ENCODE measurements at regions not wholly inside any gene's neighbourhood (a gene's known extent, or its start where the extent isn't known, plus 50 kb on each side); places are given as distances from the start of the nearest gene placed in this dataset.

- H3K4me3 ChIP-seq (ENCODE audit: low read depth, low read length): no peak overlapping the region
- no peaks in the 10 kb centered on the region for H3K27me3 ChIP-seq (ENCODE audit: control insufficient read depth, insufficient read depth, low read length)
- no peak for DNase-seq (ENCODE audit: low read depth)
- TF ChIP-seq CTCF (IDR thresholded peaks at IDR 0.05; ENCODE audit: insufficient read depth, low read length, poor library complexity, severe bottlenecking): no peak
- H3K36me3 ChIP-seq (ENCODE audit: control insufficient read depth, insufficient read depth, low read length): no peaks in the 10 kb centered on the region
Measured at GRCh38 chr7:118606602-118607001, 382.1 kb downstream of the ANKRD7 start.

- no peaks in the 10 kb centered on the region for H3K36me3 ChIP-seq (ENCODE audit: control insufficient read depth, insufficient read depth, low read length)
- no peak for DNase-seq (ENCODE audit: low read depth)
- no peaks in the 10 kb centered on the region for H3K27me3 ChIP-seq (ENCODE audit: control insufficient read depth, insufficient read depth, low read length)
- H3K4me3 ChIP-seq (ENCODE audit: low read depth, low read length): no peak overlapping the region
- TF ChIP-seq CTCF (IDR thresholded peaks at IDR 0.05; ENCODE audit: insufficient read depth, low read length, poor library complexity, severe bottlenecking): no peak
Measured at GRCh38 chr7:118609207-118609606, 384.7 kb downstream of the ANKRD7 start.

GRCh38 chr7:118615681-118616080 is 391.2 kb downstream of the ANKRD7 start:
- no peak for DNase-seq (ENCODE audit: low read depth)
- Histone ChIP-seq H3K4me3 (ENCODE audit: low read depth, low read length) (no peak overlapping the region), H3K27me3 (ENCODE audit: control insufficient read depth, insufficient read depth, low read length) (no peaks in the 10 kb centered on the region), H3K36me3 (ENCODE audit: control insufficient read depth, insufficient read depth, low read length) (no peaks in the 10 kb centered on the region)
- TF ChIP-seq CTCF (IDR thresholded peaks at IDR 0.05; ENCODE audit: insufficient read depth, low read length, poor library complexity, severe bottlenecking): no peak

- H3K36me3 ChIP-seq (ENCODE audit: control insufficient read depth, insufficient read depth, low read length): no peaks in the 10 kb centered on the region
- H3K27me3 ChIP-seq (ENCODE audit: control insufficient read depth, insufficient read depth, low read length): no peaks in the 10 kb centered on the region
- TF ChIP-seq CTCF (IDR thresholded peaks at IDR 0.05; ENCODE audit: insufficient read depth, low read length, poor library complexity, severe bottlenecking): no peak
- no peak for DNase-seq (ENCODE audit: low read depth)
- no peak overlapping the region for H3K4me3 ChIP-seq (ENCODE audit: low read depth, low read length)
Measured at GRCh38 chr7:118621810-118622360, 397.4 kb downstream of the ANKRD7 start.

GRCh38 chr7:118626739-118627138 is 402.2 kb downstream of the ANKRD7 start:
- Histone ChIP-seq H3K36me3 (ENCODE audit: control insufficient read depth, insufficient read depth, low read length) (no peaks in the 10 kb centered on the region), H3K4me3 (ENCODE audit: low read depth, low read length) (no peak overlapping the region), H3K27me3 (ENCODE audit: control insufficient read depth, insufficient read depth, low read length) (no peaks in the 10 kb centered on the region)
- no peak for DNase-seq (ENCODE audit: low read depth)
- TF ChIP-seq CTCF (IDR thresholded peaks at IDR 0.05; ENCODE audit: insufficient read depth, low read length, poor library complexity, severe bottlenecking): no peak

GRCh38 chr7:118627467-118627866 is 403.0 kb downstream of the ANKRD7 start:
- DNase-seq (ENCODE audit: low read depth): no peak
- TF ChIP-seq CTCF (IDR thresholded peaks at IDR 0.05; ENCODE audit: insufficient read depth, low read length, poor library complexity, severe bottlenecking): no peak
- no peaks in the 10 kb centered on the region for H3K36me3 ChIP-seq (ENCODE audit: control insufficient read depth, insufficient read depth, low read length)
- no peak overlapping the region for H3K4me3 ChIP-seq (ENCODE audit: low read depth, low read length)
- no peaks in the 10 kb centered on the region for H3K27me3 ChIP-seq (ENCODE audit: control insufficient read depth, insufficient read depth, low read length)
